ENCODE measurements at regions not wholly inside any gene's neighbourhood (a gene's known extent, or its start where the extent isn't known, plus 50 kb on each side); places are given as distances from the start of the nearest gene placed in this dataset.
"Not testable (repeated sequence)": the region's sequence is repeated elsewhere in the genome, so short reads cannot be mapped to it uniquely, and the experiment has no call there.

GRCh38 chr1:78301141-78301540 lies 189.6 kb upstream of the PTGFR start:
- DNase-seq = no peak

DNA sequence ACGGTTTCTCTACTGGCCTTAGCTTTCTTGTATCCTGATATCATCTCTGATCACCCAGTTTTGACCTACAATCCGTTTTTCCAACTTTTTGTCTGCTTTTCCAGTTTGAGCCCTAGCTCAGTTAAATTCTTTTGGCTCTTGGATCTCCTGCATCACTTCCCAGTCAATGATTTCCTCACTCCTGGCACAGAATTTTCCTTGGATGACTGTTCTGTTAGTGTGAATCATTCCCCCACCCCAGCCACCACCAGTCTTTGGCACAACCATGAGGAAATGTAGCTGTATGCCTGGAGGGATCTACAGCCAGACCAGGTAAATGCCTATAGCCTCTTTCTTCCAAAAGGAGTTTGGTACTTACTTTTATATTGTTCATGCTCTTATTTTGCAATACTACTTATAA lies 187.2 kb upstream of the PTGFR start:
- DNase-seq = no peak

- DNase-seq = no peak
Observed at GRCh38 chr1:78304341-78304740, 186.4 kb upstream of the PTGFR start.

- no peak for DNase-seq
Observed at GRCh38 chr1:78304761-78305160, 186.0 kb upstream of the PTGFR start.

DNA sequence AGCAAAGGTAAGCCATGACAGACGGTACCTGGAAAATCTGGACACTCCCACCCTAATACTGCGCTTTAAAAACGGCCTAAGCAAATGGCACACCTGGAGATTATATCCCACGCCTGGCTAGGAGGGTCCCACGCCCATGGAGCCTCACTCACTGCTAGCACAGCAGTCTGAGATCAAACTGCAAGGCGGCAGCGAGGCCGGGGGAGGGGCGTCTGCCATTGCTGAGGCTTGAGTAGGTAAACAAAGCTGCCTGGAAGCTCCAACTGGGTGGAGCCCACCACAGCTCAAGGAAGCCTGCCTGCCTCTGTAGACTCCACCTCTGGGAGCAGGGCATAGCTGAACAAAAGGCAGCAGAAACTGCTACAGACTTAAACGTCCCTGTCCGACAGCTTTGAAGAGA lies 180.5 kb upstream of the PTGFR start:
- not testable (repeated sequence) for DNase-seq

DNA sequence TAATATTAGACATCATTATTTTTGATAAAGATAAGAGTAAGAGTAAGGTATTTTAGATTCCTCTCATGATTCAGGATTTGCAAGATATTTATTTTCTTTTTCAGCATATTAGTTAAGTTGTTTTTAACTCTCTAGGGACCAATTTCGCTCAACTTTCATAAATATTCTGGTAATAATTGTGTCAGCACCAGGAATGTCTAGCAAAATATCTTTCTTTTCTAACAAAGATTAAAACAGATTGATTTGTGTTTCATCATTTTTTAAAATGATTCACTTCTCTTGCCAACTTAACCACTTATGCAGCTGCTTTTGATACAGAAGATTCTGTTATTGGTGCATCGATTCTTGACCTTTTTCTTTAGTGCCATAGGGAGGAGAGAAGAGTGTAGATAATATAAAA lies 172.8 kb upstream of the PTGFR start:
- no peak for DNase-seq

DNA sequence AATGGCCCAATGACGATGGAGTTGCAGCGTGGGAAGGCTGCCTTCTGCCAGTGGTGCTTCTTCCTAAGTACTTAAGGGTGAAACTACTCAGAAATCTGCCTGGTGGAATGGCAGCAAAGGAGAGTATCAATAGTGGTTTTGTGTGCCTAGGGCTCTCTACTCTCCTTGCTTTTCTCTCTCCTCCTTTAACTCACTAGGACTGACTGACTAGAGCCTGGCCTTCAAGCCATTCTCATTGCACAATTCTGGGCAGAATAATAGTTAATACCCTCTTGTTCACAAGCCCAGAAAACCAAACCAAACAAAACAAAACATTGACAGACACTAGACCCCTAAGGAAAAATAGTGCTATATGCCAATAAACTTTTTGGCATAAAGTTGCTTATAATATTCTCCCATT lies 171.2 kb upstream of the PTGFR start:
- DNase-seq = no peak

- DNase-seq = no peak
Observed at GRCh38 chr1:78322928-78323680, 167.7 kb upstream of the PTGFR start.

GRCh38 chr1:78325293-78325692 lies 165.5 kb upstream of the PTGFR start:
- DNase-seq = no peak

- DNase-seq = no peak
Observed at GRCh38 chr1:78329475-78329874, 161.3 kb upstream of the PTGFR start.

DNA sequence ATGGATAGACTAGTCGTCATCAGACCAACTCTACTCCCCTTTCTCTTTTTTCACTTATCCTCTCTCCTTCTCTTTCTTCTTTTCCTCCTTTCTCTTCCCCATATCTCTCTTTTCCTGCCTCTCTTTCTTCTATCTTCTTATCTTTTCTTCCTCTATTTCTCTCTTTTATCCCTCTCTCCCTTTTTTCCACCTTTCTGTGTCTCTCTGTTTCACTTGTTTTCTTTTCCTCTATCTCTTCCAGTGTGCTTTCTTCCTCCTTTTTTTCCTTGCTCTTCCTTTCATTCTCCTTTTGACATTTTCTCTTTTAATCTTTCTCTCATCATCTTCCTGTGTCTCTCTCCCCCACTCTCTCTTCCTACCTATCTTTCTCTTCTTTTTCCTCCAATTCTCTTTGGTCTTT lies 159.0 kb upstream of the PTGFR start:
- no peak for DNase-seq

GRCh38 chr1:78333502-78333901 lies 157.3 kb upstream of the PTGFR start:
- DNase-seq = peak in 1 of 2 donors; percentile 20

GRCh38 chr1:78334114-78334513 lies 156.7 kb upstream of the PTGFR start:
- DNase-seq = no peak

GRCh38 chr1:78334952-78335351 lies 155.8 kb upstream of the PTGFR start:
- no peak for DNase-seq

- not testable (repeated sequence) for DNase-seq
Observed at GRCh38 chr1:78336751-78337150, 154.0 kb upstream of the PTGFR start.

DNA sequence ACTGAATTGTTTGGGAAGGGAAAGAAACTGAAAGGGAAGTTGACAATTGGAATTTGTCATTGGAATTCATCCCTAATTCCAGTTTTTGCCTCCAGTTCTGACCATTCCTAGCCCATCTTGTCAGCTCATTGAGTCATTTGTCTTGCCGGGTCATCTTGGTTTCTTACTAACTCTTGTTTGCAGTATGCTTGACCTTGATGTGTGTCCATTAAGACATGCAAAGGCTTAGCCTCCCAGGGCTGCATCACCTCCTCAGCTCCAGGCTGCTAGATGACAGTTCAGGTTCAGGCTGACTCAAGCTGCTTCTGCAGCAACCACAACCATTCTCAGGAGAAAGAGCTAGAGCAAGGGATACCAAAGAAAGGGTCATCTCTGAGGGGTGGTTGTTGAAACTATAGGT lies 151.3 kb upstream of the PTGFR start:
- DNase-seq = no peak

GRCh38 chr1:78340006-78340405 lies 150.8 kb upstream of the PTGFR start:
- no peak for DNase-seq

- no peak for DNase-seq
Observed at GRCh38 chr1:78348496-78349284, 142.1 kb upstream of the PTGFR start.

DNA sequence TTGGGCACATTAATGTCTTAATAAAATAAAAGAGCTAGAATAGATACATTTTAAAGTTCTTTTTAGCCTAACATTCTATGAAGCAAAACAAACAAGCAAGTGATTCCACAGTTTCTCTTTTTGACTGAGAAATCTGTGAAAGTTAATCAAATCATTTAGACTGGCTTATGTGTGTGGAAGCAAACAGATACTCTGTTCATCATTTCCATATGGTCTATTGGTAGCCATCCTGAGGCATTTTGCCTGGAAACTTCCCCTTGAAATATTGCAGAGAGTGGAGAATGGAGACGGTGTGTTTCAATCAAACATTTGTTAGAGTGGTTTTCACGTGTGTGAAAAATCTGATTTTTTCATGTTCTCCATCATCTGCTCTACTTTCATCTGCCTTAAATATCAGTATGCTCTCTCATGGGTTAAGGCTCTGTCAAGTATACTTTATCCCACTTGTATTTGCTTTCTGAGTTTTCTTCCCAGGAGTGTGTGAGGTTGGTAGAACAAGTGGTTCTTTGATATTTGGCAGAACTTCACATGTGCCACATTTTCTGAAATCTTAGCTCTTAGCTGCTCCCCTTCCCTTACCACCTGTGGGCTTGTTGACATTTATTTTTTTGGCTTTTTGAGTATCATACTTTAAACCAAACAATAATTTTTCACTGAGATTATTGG lies 139.1 kb upstream of the PTGFR start:
- DNase-seq = no peak

DNA sequence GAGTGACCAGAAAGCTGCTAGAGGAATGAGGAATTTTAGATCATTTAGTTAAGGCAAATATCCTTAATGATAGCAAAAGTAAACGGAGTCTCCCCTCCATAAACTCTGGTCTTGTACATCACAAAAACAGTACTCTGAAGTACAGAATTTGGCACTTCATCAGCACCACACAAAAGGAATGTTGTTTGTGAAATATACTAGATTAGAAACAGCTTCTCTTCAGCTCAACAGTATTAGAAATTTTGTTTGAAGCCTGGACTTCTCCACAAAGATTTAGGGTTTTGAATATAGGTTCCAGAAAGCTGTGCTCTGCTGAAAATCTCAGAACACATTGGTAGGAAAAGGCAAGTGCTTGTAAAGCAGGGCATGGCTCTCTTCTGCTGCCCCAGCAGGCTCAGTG lies 135.1 kb upstream of the PTGFR start:
- no peak for DNase-seq

- no peak for DNase-seq
Observed at GRCh38 chr1:78358165-78358564, 132.6 kb upstream of the PTGFR start.

DNA sequence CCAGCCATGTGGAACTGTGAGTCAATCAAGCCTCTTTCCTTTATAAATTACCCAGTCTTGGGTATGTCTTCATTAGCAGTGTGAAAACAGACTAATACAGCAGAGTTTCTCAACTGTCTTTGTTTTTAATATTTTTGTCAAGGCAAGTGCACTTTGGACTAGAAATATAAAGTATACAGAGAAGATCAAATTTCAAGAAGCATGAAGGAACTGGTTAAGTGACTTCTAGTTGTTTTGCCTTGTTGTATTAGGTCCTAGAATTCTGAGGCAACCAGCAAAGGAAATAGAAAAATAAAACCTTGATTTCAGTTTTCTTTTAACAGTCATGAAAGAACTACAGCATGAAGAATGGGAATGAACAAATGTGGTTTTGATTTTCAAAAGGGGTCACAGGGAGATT lies 131.1 kb upstream of the PTGFR start:
- DNase-seq = no peak

GRCh38 chr1:78360584-78360983 lies 130.2 kb upstream of the PTGFR start:
- no peak for DNase-seq

DNA sequence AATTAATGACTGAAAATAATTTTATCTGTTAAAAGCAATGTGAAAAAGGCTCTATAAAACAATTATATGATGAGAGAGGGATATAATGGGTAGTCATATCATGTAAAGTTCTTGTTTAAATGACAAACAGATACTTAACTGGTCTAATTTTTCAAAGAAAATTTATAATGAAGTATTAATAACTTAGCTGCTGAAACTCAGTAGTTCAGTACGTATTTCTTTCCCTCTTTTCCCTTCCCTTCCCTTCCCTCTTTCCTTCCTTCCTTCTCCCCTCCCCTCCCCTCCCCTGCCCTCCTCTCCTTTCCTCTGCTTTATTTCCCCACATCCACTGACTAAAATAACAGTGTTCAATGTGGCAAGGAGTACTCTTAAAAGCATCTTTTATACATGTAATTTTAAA lies 123.1 kb upstream of the PTGFR start:
- no peak for DNase-seq

All from inflammatory macrophage treated with lipopolysaccharide for 1 hour (primary cell).